GM20431 (cell line): ENCODE measurements at regions not wholly inside any gene's neighbourhood (a gene's known extent, or its start where the extent isn't known, plus 50 kb on each side); places are given as distances from the start of the nearest gene placed in this dataset.

Experiments
- in situ Hi-C: fragments of 300-500 bp; cut with MseI, MboI; formaldehyde crosslinking; loops from one replicate; pipeline ENCODE4 v1.15.0; 2020; ENCODE audit warnings: low sequenced_read_pairs; ENCODE audit not compliant: unreplicated experiment

GRCh38 chr21:16070207-16070651 is 340.4 kb downstream of the USP25 start:
- in situ Hi-C loops, result no loop called here

- in situ Hi-C loops, result no loop called here
Observed at GRCh38 chr21:16071092-16071491, 341.3 kb downstream of the USP25 start.

- in situ Hi-C loops, result no loop called here
Observed at GRCh38 chr21:16071761-16072160, 342.0 kb downstream of the USP25 start.

- in situ Hi-C loops, result no loop called here
Observed at GRCh38 chr21:16072221-16072620, 342.4 kb downstream of the USP25 start.

- in situ Hi-C loops, result no loop called here
Observed at GRCh38 chr21:16072737-16073136, 343.0 kb downstream of the USP25 start.

- in situ Hi-C loops, result no loop called here
Observed at GRCh38 chr21:16073586-16073985, 343.8 kb downstream of the USP25 start.

- in situ Hi-C loops, result loop anchor here (25.0 kb wide), 1 partner anchor 262 kb away; no protein-coding TSS in a partner anchor
Observed at GRCh38 chr21:16074950-16075489, 345.2 kb downstream of the USP25 start.

GRCh38 chr21:16075649-16076282 is 346.0 kb downstream of the USP25 start:
- in situ Hi-C loops, result loop anchor here (25.0 kb wide), 1 partner anchor 262 kb away; no protein-coding TSS in a partner anchor

- in situ Hi-C loops, result loop anchor here (25.0 kb wide), 1 partner anchor 261 kb away; no protein-coding TSS in a partner anchor
Observed at GRCh38 chr21:16076465-16076864, 346.7 kb downstream of the USP25 start.

GRCh38 chr21:16078382-16078781 is 348.6 kb downstream of the USP25 start:
- in situ Hi-C loops, result loop anchor here (25.0 kb wide), 1 partner anchor 259 kb away; no protein-coding TSS in a partner anchor

GRCh38 chr21:16079830-16080229 is 350.0 kb downstream of the USP25 start:
- in situ Hi-C loops, result loop anchor here (25.0 kb wide), 1 partner anchor 257 kb away; no protein-coding TSS in a partner anchor

- in situ Hi-C loops, result loop anchor here (25.0 kb wide), 1 partner anchor 256 kb away; no protein-coding TSS in a partner anchor
Observed at GRCh38 chr21:16081304-16081703, 351.5 kb downstream of the USP25 start.

GRCh38 chr21:16082038-16082816 is 352.4 kb downstream of the USP25 start:
- in situ Hi-C loops, result loop anchor here (25.0 kb wide), 1 partner anchor 255 kb away; no protein-coding TSS in a partner anchor

- in situ Hi-C loops, result loop anchor here (25.0 kb wide), 1 partner anchor 252 kb away; no protein-coding TSS in a partner anchor
Observed at GRCh38 chr21:16084776-16085364, 355.1 kb downstream of the USP25 start.

- in situ Hi-C loops, result loop anchor here (25.0 kb wide), 1 partner anchor 252 kb away; no protein-coding TSS in a partner anchor
Observed at GRCh38 chr21:16085421-16085820, 355.6 kb downstream of the USP25 start.

- in situ Hi-C loops, result loop anchor here (25.0 kb wide), 1 partner anchor 251 kb away; no protein-coding TSS in a partner anchor
Observed at GRCh38 chr21:16086121-16086520, 356.3 kb downstream of the USP25 start.

- in situ Hi-C loops, result loop anchor here (25.0 kb wide), 1 partner anchor 250 kb away; no protein-coding TSS in a partner anchor
Observed at GRCh38 chr21:16086936-16087335, 357.2 kb downstream of the USP25 start.

- in situ Hi-C loops, result loop anchor here (25.0 kb wide), 1 partner anchor 250 kb away; no protein-coding TSS in a partner anchor
Observed at GRCh38 chr21:16087523-16087922, 357.7 kb downstream of the USP25 start.

GRCh38 chr21:16088056-16088455 is 358.3 kb downstream of the USP25 start:
- in situ Hi-C loops, result loop anchor here (25.0 kb wide), 1 partner anchor 249 kb away; no protein-coding TSS in a partner anchor

- in situ Hi-C loops, result loop anchor here (25.0 kb wide), 1 partner anchor 242 kb away; no protein-coding TSS in a partner anchor
Observed at GRCh38 chr21:16095005-16095404, 365.2 kb downstream of the USP25 start.
